ENCODE measurements at regions not wholly inside any gene's neighbourhood (a gene's known extent, or its start where the extent isn't known, plus 50 kb on each side); places are given as distances from the start of the nearest gene placed in this dataset.

DNA sequence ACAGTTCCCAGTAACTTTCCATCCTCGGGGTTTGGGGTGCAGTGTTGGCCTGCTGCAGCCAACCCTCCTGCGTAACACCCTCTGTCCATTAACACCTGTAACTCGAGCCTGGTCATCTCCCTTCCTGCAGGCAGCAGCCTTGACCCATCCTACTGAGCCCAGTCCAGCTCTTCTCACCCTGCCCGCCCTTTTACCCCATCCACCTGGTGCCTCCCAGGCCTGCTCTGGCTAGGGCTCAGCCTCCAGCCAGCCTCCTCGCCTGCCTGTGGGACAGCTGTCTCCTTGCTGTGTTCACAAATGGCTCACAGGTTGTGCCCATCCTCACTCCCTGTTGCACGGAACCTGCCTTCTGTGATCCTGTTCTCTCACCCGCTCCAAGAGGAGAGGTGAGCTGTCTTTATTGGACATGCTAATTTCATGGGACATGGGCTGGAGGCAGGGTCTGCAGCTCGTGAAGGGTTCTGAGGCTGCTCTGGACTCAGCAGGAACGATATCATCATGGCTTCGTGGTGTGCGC is 277.2 kb upstream of the TCERG1L start:
- intact Hi-C loops (cut with DNase I, micrococcal nuclease), result no loop called here
- DNase-seq (no peak), ATAC-seq (no peak)

DNA sequence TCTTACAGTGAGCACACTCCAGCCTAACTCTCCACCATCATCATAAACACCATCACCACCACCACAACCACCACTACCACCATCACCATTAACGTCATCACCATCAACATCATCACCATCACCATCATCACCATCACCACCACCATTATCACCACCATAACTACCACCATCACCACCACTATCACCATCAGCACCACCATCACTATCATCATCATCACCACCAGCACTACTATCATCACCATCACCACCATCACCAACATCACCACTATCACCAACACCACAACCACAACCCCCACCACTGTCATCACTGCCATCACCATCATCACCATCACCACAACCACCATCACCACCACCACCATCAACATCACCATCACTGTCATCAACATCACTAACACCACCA is 279.0 kb upstream of the TCERG1L start:
- intact Hi-C loops (cut with DNase I, micrococcal nuclease), result no loop called here
- no peak for DNase-seq
- ATAC-seq, result no peak

GRCh38 chr10:131591936-131592335 is 280.4 kb upstream of the TCERG1L start:
- DNase-seq, result no peak
- ATAC-seq, result no peak
- intact Hi-C loops (cut with DNase I, micrococcal nuclease), result no loop called here

- intact Hi-C loops (cut with DNase I, micrococcal nuclease), result no loop called here
- DNase-seq (no peak), ATAC-seq (no peak)
Measured at GRCh38 chr10:131609176-131609575, 291.6 kb upstream of the PPP2R2D start.

- DNase-seq, result no peak
- intact Hi-C loops (cut with DNase I, micrococcal nuclease), result loop anchor here in 1 of 2 donors (10.0 kb wide), 1 partner anchor 760 kb away; no protein-coding TSS in a partner anchor
Measured at GRCh38 chr10:131615150-131615549, 285.7 kb upstream of the PPP2R2D start.

DNA sequence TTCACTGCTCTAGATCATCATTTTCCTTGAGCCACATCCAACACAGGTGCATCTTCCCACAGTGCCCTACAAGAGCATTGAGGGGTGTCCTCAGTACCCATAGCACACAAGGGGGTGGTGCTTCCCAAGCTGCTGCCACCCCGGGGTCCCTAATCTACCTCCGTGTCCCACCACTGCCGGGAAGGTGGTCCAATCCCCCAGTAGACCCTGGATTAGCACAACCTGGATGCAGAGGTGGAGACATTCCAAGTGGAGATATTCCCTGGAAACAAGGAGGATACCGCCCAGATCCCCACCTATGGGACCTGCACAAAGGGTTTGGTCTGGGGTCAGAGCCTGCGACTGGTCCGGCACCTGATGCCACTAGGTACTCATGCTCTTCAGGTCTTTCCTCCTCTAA is 284.8 kb upstream of the PPP2R2D start:
- ATAC-seq (no peak), DNase-seq (no peak)
- intact Hi-C loops (cut with DNase I, micrococcal nuclease), result loop anchor here in 1 of 2 donors (10.0 kb wide), 1 partner anchor 761 kb away; no protein-coding TSS in a partner anchor

More at GRCh38 chr10:131615150-131615549, 285.7 kb upstream of the PPP2R2D start:
- ATAC-seq, result no peak

GRCh38 chr10:131617113-131617858 is 283.5 kb upstream of the PPP2R2D start:
- no peak for ATAC-seq
- no peak for DNase-seq
- intact Hi-C loops (cut with DNase I, micrococcal nuclease), result loop anchor here in 1 of 2 donors (10.0 kb wide), 1 partner anchor 762 kb away; no protein-coding TSS in a partner anchor

GRCh38 chr10:131618587-131619267 is 282.1 kb upstream of the PPP2R2D start:
- DNase-seq, result no peak
- ATAC-seq, result no peak
- intact Hi-C loops (cut with DNase I, micrococcal nuclease), result loop anchor here in 1 of 2 donors (10.0 kb wide), 1 partner anchor 764 kb away; no protein-coding TSS in a partner anchor

GRCh38 chr10:131620314-131620713 is 280.5 kb upstream of the PPP2R2D start:
- no peak for ATAC-seq
- DNase-seq, result no peak
- intact Hi-C loops (cut with DNase I, micrococcal nuclease), result no loop called here

- ATAC-seq (no peak), DNase-seq (no peak)
- intact Hi-C loops (cut with DNase I, micrococcal nuclease), result no loop called here
Measured at GRCh38 chr10:131620904-131621303, 279.9 kb upstream of the PPP2R2D start.

DNA sequence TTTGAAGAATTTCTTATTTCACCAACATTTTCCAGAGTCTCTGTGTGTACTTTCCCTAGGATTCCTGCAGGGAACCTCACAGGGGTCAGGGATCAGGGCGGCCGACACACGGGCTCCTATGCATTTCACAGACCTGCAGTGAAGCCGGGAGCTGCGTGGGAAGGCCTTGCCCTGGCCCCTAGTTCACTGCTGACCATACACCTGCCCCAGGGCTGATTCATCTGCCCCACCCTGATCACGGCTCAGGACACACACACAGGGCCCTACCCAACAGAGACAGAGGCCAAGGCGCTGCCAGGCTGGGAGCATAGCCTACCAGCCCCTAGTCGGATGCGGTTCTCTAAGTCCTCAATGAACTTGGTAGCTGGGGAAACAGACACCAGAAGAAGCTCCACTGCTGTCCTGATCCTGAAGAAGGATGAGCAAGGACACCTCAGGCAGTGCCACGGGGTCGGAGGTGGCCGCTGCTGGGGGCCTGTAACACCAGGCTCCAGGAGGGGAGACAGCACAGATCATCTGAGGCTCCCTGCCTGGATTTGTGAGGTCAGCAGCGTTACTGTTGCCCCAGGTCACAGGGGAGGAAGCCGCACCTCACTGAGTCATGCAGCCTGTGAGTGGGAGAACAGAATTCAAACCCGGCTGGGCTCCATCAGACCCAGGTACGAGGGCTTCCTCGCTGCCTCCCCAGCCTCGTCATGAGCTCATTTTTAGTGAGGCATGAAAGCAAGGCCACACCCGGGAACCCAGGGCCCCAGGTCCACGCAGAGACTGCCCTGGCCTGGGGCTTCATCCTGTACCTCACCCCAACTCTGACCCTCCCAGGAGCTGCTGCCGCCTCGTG is 278.8 kb upstream of the PPP2R2D start:
- DNase-seq (no peak), ATAC-seq (no peak)
- intact Hi-C loops (cut with DNase I, micrococcal nuclease), result no loop called here

GRCh38 chr10:131625041-131625440 is 275.8 kb upstream of the PPP2R2D start:
- DNase-seq, result no peak
- intact Hi-C loops (cut with DNase I, micrococcal nuclease), result no loop called here
- no peak for ATAC-seq

- ATAC-seq, result no peak
- DNase-seq, result no peak
- intact Hi-C loops (cut with DNase I, micrococcal nuclease), result no loop called here
Measured at GRCh38 chr10:131626274-131626673, 274.5 kb upstream of the PPP2R2D start.

DNA sequence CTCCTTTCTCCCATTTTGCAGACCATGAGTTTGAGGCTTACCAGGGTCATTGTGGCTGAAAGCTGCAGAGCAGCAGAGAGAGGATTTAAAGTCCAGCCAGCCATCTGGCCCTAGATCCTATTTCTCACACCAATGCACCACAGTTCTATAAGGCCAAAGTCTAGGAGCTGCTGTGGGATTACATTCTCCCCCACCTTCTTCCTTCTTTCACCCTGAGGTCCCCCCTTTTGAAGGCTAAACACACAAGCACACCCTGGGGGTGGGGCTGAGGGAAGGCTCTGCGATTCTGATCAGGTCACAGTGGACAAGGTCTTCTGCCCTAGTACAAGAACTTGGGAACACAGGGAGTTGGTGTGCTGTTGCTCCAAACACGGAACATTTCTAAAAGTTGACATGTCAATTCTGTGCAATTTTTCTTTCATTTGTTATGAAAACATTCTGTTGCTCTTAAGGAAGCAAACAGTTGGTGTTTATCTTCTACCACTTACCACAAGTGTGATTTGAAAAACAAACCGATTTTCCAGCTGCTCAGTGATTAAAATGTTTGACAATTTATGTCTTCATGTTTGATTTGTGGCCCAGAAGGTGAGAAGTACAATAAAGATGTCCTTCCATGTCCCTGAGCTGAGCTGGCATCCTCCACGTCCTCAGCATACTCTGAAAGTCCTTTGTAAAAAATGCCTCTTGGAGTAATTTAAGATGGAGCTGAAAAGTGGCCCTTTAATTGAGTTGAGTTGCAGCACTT is 271.6 kb upstream of the PPP2R2D start:
- ATAC-seq (no peak), DNase-seq (no peak)
- intact Hi-C loops (cut with DNase I, micrococcal nuclease), result no loop called here

DNA sequence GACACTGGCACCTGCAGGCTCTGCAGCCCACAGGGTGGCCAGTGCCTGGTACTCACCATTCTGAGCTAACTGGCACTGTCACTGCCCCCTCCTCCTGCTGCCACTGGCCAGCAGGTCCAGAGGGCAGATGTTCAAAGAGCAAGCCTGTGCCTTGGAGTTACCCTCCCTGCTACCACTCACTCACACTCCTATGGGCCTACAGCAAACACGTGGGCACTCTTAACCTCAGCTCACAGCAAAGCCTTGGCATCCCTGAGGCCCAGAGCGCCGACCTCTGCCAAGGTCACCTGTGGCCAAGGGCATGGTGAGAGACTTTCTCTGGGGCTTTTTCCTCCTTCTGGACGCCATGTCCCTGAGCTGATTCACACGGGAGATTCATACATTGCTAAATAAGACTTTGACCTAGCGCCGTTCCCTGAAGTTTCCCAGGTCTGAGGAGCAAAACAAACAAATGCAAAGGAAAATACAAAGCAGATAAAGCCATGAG is 270.0 kb upstream of the PPP2R2D start:
- ATAC-seq (no peak), DNase-seq (no peak)
- intact Hi-C loops (cut with DNase I, micrococcal nuclease), result no loop called here

GRCh38 chr10:131631619-131632018 is 269.2 kb upstream of the PPP2R2D start:
- intact Hi-C loops (cut with DNase I, micrococcal nuclease), result no loop called here
- ATAC-seq (no peak), DNase-seq (no peak)

GRCh38 chr10:131635564-131636015 is 265.2 kb upstream of the PPP2R2D start:
- ATAC-seq, result no peak
- no peak for DNase-seq
- intact Hi-C loops (cut with DNase I, micrococcal nuclease), result no loop called here

GRCh38 chr10:131636116-131636515 is 264.7 kb upstream of the PPP2R2D start:
- DNase-seq (no peak), ATAC-seq (no peak)
- intact Hi-C loops (cut with DNase I, micrococcal nuclease), result no loop called here
